ENCODE measurements at regions not wholly inside any gene's neighbourhood (a gene's known extent, or its start where the extent isn't known, plus 50 kb on each side); places are given as distances from the start of the nearest gene placed in this dataset.
"Not testable (repeated sequence)": the region's sequence is repeated elsewhere in the genome, so short reads cannot be mapped to it uniquely, and the experiment has no call there.

GRCh38 chr2:115904516-115904915 lies 1462.1 kb downstream of the DPP10 start:
- DNase-seq (ENCODE audit: extremely low read depth, low read depth) = no peak

- no peak for DNase-seq (ENCODE audit: extremely low read depth, low read depth)
Observed at GRCh38 chr2:115908731-115909130, 1466.3 kb downstream of the DPP10 start.

GRCh38 chr2:115910270-115910669 lies 1467.8 kb downstream of the DPP10 start:
- peak; percentile 36 for DNase-seq (ENCODE audit: extremely low read depth, low read depth)

GRCh38 chr2:115913921-115914320 lies 1471.5 kb downstream of the DPP10 start:
- DNase-seq (ENCODE audit: extremely low read depth, low read depth) = no peak

- DNase-seq (ENCODE audit: extremely low read depth, low read depth) = no peak
Observed at GRCh38 chr2:115921541-115921940, 1479.1 kb downstream of the DPP10 start.

GRCh38 chr2:115939902-115940301 lies 1497.5 kb downstream of the DPP10 start:
- DNase-seq (ENCODE audit: extremely low read depth, low read depth) = no peak

GRCh38 chr2:115942800-115943199 lies 1500.4 kb downstream of the DPP10 start:
- no peak for DNase-seq (ENCODE audit: extremely low read depth, low read depth)

GRCh38 chr2:115946341-115946740 lies 1503.9 kb downstream of the DPP10 start:
- DNase-seq (ENCODE audit: extremely low read depth, low read depth) = no peak

GRCh38 chr2:115946891-115947290 lies 1504.5 kb downstream of the DPP10 start:
- no peak for DNase-seq (ENCODE audit: extremely low read depth, low read depth)

- no peak for DNase-seq (ENCODE audit: extremely low read depth, low read depth)
Observed at GRCh38 chr2:115976916-115977315, 1534.5 kb downstream of the DPP10 start.

GRCh38 chr2:115999039-115999438 lies 1556.6 kb downstream of the DPP10 start:
- DNase-seq (ENCODE audit: extremely low read depth, low read depth) = no peak

- no peak for DNase-seq (ENCODE audit: extremely low read depth, low read depth)
Observed at GRCh38 chr2:116023026-116023425, 1580.6 kb downstream of the DPP10 start.

- not testable (repeated sequence) for DNase-seq (ENCODE audit: extremely low read depth, low read depth)
Observed at GRCh38 chr2:116038758-116039157, 1596.3 kb downstream of the DPP10 start.

- DNase-seq (ENCODE audit: extremely low read depth, low read depth) = no peak
Observed at GRCh38 chr2:116042530-116042929, 1600.1 kb downstream of the DPP10 start.

GRCh38 chr2:116057538-116057937 lies 1615.1 kb downstream of the DPP10 start:
- no peak for DNase-seq (ENCODE audit: extremely low read depth, low read depth)

GRCh38 chr2:116061023-116061422 lies 1618.6 kb downstream of the DPP10 start:
- DNase-seq (ENCODE audit: extremely low read depth, low read depth) = no peak

GRCh38 chr2:116073731-116074130 lies 1631.3 kb downstream of the DPP10 start:
- no peak for DNase-seq (ENCODE audit: extremely low read depth, low read depth)

- no peak for DNase-seq (ENCODE audit: extremely low read depth, low read depth)
Observed at GRCh38 chr2:116074161-116074560, 1631.7 kb downstream of the DPP10 start.

- DNase-seq (ENCODE audit: extremely low read depth, low read depth) = no peak
Observed at GRCh38 chr2:116088236-116088635, 1645.8 kb downstream of the DPP10 start.

GRCh38 chr2:116094196-116094595 lies 1651.8 kb downstream of the DPP10 start:
- no peak for DNase-seq (ENCODE audit: extremely low read depth, low read depth)

GRCh38 chr2:116095636-116096035 lies 1653.2 kb downstream of the DPP10 start:
- no peak for DNase-seq (ENCODE audit: extremely low read depth, low read depth)

GRCh38 chr2:116098049-116098448 lies 1655.6 kb downstream of the DPP10 start:
- no peak for DNase-seq (ENCODE audit: extremely low read depth, low read depth)

GRCh38 chr2:116109471-116109870 lies 1667.0 kb downstream of the DPP10 start:
- DNase-seq (ENCODE audit: extremely low read depth, low read depth) = no peak

GRCh38 chr2:116117845-116118244 lies 1675.4 kb downstream of the DPP10 start:
- DNase-seq (ENCODE audit: extremely low read depth, low read depth) = no peak

Measured in NCI-H460 (cell line).